ENCODE measurements at regions not wholly inside any gene's neighbourhood (a gene's known extent, or its start where the extent isn't known, plus 50 kb on each side); places are given as distances from the start of the nearest gene placed in this dataset.

GRCh38 chr22:49094858-49095257 is 732.8 kb downstream of the BRD1 start:
- no peak overlapping the region for H3K27ac Mint-ChIP-seq
- H3K36me3 Mint-ChIP-seq = no peaks in the 10 kb centered on the region
- peaks cover 0 to 1% (median 0%) of the 10 kb centered on the region in 3 donors for H3K4me1 Mint-ChIP-seq
- peaks cover 6% of the 10 kb centered on the region for H3K27me3 Mint-ChIP-seq
- no peak overlapping the region for H3K4me3 Mint-ChIP-seq
- peaks cover 0 to 4% (median 0%) of the 10 kb centered on the region in 3 donors for H3K9me3 Mint-ChIP-seq

DNA sequence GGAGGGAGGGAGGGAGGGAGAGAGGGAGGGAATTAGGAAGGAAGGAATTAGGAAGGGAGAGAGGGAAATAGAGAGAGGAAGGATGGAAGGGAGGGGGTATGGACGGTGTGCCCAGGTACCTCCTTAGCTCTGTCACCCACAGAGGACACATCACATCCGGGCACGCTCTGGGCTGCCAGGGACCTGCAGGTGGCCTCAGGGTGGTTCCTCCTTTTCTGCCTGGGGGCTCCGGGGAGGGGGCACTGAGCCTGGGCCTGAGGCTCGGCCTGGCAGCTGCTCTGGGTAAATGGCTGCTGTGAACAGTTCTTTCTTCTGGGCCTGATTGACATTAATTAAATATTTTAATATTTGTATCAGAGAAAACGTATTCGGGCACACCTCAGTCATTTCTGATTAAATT is 733.5 kb downstream of the BRD1 start:
- H3K36me3 Mint-ChIP-seq = no peaks in the 10 kb centered on the region
- H3K4me3 Mint-ChIP-seq = no peak overlapping the region
- H3K27me3 Mint-ChIP-seq = peaks cover 6% of the 10 kb centered on the region
- peaks cover 0 to 4% (median 0%) of the 10 kb centered on the region in 3 donors for H3K9me3 Mint-ChIP-seq
- no peak overlapping the region for H3K27ac Mint-ChIP-seq
- H3K4me1 Mint-ChIP-seq = peaks cover 0 to 1% (median 0%) of the 10 kb centered on the region in 3 donors

DNA sequence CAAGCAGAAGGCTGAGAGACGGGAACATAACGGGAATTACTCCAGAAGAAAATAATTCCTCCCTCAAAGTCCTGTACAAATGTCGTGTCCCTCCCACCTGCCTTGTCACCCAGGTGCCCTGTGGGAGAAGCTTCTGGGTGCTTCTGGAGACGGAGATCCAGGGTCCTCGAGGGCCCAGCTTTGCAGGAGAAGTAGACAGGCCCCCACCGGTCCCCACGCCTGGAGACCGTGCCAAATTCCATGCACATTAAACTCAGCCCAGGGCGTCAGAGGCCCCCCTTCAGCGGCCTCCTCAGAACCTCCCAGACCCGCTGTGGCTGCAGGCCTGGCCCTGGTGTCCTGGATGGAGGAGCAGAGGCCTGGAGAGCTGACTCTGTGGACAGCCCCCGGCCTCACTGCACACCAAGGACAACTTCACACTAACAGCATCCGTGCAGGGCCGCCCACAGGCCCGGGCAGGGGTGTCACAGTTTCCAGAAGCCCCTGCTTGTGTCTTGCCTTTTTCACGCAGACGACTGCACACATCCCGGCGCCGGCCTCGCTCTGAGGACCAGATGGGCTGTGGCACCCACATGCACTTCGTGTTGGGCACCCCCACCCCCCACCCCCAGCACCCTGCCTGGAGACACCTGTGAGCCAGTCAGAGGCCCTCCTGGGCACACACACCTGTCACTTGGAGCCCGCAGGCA is 734.3 kb downstream of the BRD1 start:
- H3K27me3 Mint-ChIP-seq = peaks cover 6% of the 10 kb centered on the region
- H3K9me3 Mint-ChIP-seq = peaks cover 0 to 4% (median 0%) of the 10 kb centered on the region in 3 donors
- no peak overlapping the region for H3K4me3 Mint-ChIP-seq
- H3K27ac Mint-ChIP-seq = no peak overlapping the region
- peaks cover 0 to 1% (median 0%) of the 10 kb centered on the region in 3 donors for H3K4me1 Mint-ChIP-seq
- H3K36me3 Mint-ChIP-seq = no peaks in the 10 kb centered on the region

GRCh38 chr22:49092716-49093115 is 735.0 kb downstream of the BRD1 start:
- H3K9me3 Mint-ChIP-seq = peaks cover 0 to 4% (median 0%) of the 10 kb centered on the region in 3 donors
- no peak overlapping the region for H3K4me3 Mint-ChIP-seq
- H3K27me3 Mint-ChIP-seq = no peaks in the 10 kb centered on the region
- H3K4me1 Mint-ChIP-seq = peaks cover 0 to 1% (median 0%) of the 10 kb centered on the region in 3 donors
- no peaks in the 10 kb centered on the region for H3K36me3 Mint-ChIP-seq
- H3K27ac Mint-ChIP-seq = no peak overlapping the region

GRCh38 chr22:49091917-49092545 is 735.6 kb downstream of the BRD1 start:
- Mint-ChIP-seq H3K27me3 (no peaks in the 10 kb centered on the region), H3K4me3 (no peak overlapping the region), H3K36me3 (no peaks in the 10 kb centered on the region), H3K27ac (no peak overlapping the region), H3K4me1 (peaks cover 0 to 1% (median 0%) of the 10 kb centered on the region in 3 donors), H3K9me3 (peaks cover 0 to 4% (median 0%) of the 10 kb centered on the region in 3 donors)

GRCh38 chr22:49091451-49091850 is 736.2 kb downstream of the BRD1 start:
- Mint-ChIP-seq H3K9me3 (peaks cover 0 to 4% (median 0%) of the 10 kb centered on the region in 3 donors), H3K4me3 (no peak overlapping the region), H3K27me3 (peaks cover 3% of the 10 kb centered on the region), H3K27ac (no peak overlapping the region), H3K36me3 (no peaks in the 10 kb centered on the region), H3K4me1 (no peaks in the 10 kb centered on the region)

DNA sequence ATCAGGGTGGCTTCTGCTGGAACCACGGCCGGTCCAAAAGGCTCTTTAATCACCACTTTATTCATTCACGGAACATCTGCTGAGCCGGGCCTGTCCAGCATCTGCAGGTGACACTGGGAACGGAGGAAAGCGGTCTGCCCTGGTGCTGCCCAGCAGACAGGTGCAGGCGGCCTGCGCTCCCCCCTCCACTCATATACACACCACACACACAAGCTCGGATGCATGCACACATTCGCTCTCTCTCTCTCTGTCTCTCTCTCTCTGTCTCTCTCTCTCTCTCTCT is 736.9 kb downstream of the BRD1 start:
- no peak overlapping the region for H3K4me3 Mint-ChIP-seq
- no peaks in the 10 kb centered on the region for H3K9me3 Mint-ChIP-seq
- no peaks in the 10 kb centered on the region for H3K36me3 Mint-ChIP-seq
- H3K4me1 Mint-ChIP-seq = no peaks in the 10 kb centered on the region
- peaks cover 8% of the 10 kb centered on the region for H3K27me3 Mint-ChIP-seq
- H3K27ac Mint-ChIP-seq = no peak overlapping the region

- no peaks in the 10 kb centered on the region for H3K36me3 Mint-ChIP-seq
- H3K4me1 Mint-ChIP-seq = no peaks in the 10 kb centered on the region
- H3K27ac Mint-ChIP-seq = no peak overlapping the region
- no peaks in the 10 kb centered on the region for H3K9me3 Mint-ChIP-seq
- H3K27me3 Mint-ChIP-seq = peaks cover 8% of the 10 kb centered on the region
- H3K4me3 Mint-ChIP-seq = peak overlapping the region in 1 of 4 donors; percentile 33
Measured at GRCh38 chr22:49090061-49090852, 737.4 kb downstream of the BRD1 start.

DNA sequence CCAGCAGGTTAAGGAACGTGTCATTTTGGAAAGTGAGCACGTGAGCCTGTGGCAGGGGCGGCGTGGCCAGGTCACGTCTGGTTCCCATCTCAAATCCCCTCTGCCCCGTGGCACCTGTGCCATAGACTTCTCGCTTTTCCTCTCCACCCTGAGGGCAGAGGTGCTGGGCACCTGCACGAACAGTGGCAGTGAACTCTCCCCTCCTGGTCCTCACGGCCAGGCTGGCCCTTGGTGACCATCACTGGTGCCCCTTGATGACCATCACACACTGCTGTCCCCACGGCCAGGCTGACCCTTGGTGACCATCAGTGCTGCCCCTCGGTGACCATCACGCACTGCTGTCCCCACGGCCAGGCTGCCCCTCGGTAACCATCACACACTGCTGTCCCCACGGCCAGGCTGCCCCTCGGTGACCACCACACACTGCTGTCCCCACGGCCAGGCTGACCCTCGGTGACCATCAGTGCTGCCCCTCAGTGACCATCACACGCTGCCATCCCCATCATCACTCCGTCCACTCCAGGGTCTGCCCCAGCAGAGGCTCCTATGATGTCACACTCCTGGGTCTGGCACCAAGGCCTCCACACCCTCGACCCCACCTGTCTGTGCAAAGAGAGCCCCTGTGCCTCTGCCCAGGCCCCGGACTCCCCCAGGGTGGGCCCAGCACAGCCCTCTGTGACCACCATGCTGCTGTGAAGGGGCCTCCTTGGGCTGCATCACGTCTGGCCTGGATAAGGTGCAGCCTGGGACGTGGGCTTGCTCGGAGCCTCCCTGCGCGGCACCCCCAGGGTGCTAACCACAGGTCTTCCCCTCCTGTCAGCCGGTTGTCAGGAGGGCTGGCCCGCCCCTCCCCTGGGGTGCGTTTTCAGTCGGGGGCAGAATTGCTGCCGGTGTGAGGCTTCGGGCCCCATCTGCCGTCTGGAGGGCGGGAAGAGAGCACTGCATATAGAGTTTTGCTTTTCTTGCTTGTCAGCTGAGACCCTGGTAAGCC is 738.6 kb downstream of the BRD1 start:
- Mint-ChIP-seq H3K9me3 (no peaks in the 10 kb centered on the region), H3K27ac (no peak overlapping the region), H3K4me1 (no peaks in the 10 kb centered on the region), H3K36me3 (no peaks in the 10 kb centered on the region), H3K4me3 (no peak overlapping the region), H3K27me3 (peaks cover 11% of the 10 kb centered on the region)

GRCh38 chr22:49087716-49088601 is 739.7 kb downstream of the BRD1 start:
- H3K4me3 Mint-ChIP-seq = no peak overlapping the region
- no peak overlapping the region for H3K27ac Mint-ChIP-seq
- peaks cover 11% of the 10 kb centered on the region for H3K27me3 Mint-ChIP-seq
- peaks cover 0 to 1% (median 0%) of the 10 kb centered on the region in 3 donors for H3K4me1 Mint-ChIP-seq
- no peaks in the 10 kb centered on the region for H3K36me3 Mint-ChIP-seq
- no peaks in the 10 kb centered on the region for H3K9me3 Mint-ChIP-seq

DNA sequence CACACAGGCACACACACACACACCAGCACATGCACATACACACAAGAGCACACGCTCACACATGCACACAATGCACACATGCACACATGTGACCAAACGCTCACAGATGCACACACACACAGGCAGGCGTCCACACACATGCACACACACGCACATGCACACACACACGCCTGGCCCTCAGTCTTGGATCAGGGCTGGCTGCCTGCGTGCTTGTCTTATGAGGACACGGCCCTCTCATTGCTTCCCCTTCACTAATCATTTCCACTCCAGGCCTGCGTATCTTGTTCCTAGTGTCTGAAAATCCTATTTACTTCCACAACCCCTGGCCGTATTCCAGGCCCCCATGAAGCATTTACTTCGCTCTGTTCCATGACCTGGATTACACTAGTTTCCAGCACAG is 740.5 kb downstream of the BRD1 start:
- Mint-ChIP-seq H3K36me3 (no peaks in the 10 kb centered on the region), H3K4me1 (peaks cover 0 to 1% (median 0%) of the 10 kb centered on the region in 3 donors), H3K9me3 (no peaks in the 10 kb centered on the region), H3K27ac (no peak overlapping the region), H3K4me3 (no peak overlapping the region), H3K27me3 (peaks cover 11% of the 10 kb centered on the region)

GRCh38 chr22:49086606-49087157 is 741.0 kb downstream of the BRD1 start:
- H3K9me3 Mint-ChIP-seq = no peaks in the 10 kb centered on the region

DNA sequence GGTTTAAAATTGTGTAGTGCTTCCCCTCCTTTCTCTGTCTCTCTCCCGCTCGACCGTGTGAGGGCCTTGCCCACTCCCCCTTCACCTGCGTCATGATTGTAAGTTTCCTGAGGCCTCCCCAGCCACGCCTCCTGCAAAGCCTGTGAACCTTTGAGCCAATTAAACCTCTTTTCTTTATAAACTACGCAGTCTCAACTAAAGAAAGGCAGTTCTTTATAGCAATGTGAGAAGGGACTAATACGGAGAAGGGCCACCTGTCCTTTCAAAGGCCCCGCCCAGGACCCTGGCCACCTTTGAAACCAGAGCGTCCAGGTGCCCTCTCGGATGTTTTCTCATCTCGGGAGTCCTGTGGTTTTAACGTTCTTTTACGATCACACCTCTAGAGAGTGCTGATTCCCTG is 741.5 kb downstream of the BRD1 start:
- Mint-ChIP-seq H3K9me3 (no peaks in the 10 kb centered on the region), H3K4me3 (no peak overlapping the region), H3K36me3 (no peaks in the 10 kb centered on the region), H3K27ac (no peak overlapping the region), H3K27me3 (peaks cover 11% of the 10 kb centered on the region), H3K4me1 (peaks cover 0 to 1% (median 0%) of the 10 kb centered on the region in 3 donors)

More at GRCh38 chr22:49086606-49087157, 741.0 kb downstream of the BRD1 start:
- peaks cover 0 to 1% (median 0%) of the 10 kb centered on the region in 3 donors for H3K4me1 Mint-ChIP-seq
- H3K27ac Mint-ChIP-seq = no peak overlapping the region
- H3K36me3 Mint-ChIP-seq = no peaks in the 10 kb centered on the region
- peaks cover 11% of the 10 kb centered on the region for H3K27me3 Mint-ChIP-seq
- H3K4me3 Mint-ChIP-seq = no peak overlapping the region
